Right lobe of liver (tissue), 4 donors: ENCODE measurements at regions not wholly inside any gene's neighbourhood (a gene's known extent, or its start where the extent isn't known, plus 50 kb on each side); places are given as distances from the start of the nearest gene placed in this dataset.

Experiments
- POLR2A ChIP-seq: fragments of 450-650 bp; IDR thresholded peaks from one replicate; pipeline ENCODE4 v1.6.1; 2017; ENCODE audit warnings: antibody characterized with exemption, mild to moderate bottlenecking
- TF ChIP-seq, protein P1 (sequence below), 4 donors: fragments of 200-600 bp in 3 of 4; fragments of 450-650 bp in 1 of 4; IDR thresholded peaks; one replicate each; pipeline versions ENCODE4 v1.5.1 to v1.8.0; 2016 to 2022; ENCODE audit warnings: antibody characterized with exemption in 4 of 4, mild to moderate bottlenecking in 2 of 4
- donor health status: DM: no; HTN: no; CAD: no.
- donor health status: DM: no; HTN: no; CAD: no.
- donor health status: DM: no; HTN: yes; CAD: no.

DNA sequence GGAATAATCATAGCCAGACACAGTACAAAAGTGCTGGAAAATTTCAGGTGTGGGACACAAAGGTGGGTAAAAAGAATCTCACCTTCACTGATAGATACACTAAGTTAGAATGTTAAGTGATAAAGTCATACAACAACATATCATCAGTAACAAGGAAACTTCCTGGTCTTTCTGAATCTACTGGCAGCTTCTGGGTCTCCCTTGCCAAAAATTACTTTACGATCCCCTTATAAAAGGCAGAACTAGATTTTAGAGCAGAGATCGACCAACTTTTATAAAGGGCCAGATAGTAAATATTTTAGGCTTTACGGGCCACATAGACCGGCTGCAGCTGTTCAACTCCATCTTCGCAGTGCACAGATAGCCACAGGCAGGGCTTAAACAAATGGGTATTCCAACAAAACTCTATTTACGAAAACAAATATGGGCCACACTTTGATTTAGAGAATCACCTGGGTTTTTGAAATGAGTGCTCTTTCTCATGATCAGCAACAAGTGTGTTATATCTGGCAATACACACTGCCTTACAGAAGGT lies 159.9 kb downstream of the AASDH start:
- TF ChIP-seq POLR2A: no peak
- TF ChIP-seq, protein P1, sequence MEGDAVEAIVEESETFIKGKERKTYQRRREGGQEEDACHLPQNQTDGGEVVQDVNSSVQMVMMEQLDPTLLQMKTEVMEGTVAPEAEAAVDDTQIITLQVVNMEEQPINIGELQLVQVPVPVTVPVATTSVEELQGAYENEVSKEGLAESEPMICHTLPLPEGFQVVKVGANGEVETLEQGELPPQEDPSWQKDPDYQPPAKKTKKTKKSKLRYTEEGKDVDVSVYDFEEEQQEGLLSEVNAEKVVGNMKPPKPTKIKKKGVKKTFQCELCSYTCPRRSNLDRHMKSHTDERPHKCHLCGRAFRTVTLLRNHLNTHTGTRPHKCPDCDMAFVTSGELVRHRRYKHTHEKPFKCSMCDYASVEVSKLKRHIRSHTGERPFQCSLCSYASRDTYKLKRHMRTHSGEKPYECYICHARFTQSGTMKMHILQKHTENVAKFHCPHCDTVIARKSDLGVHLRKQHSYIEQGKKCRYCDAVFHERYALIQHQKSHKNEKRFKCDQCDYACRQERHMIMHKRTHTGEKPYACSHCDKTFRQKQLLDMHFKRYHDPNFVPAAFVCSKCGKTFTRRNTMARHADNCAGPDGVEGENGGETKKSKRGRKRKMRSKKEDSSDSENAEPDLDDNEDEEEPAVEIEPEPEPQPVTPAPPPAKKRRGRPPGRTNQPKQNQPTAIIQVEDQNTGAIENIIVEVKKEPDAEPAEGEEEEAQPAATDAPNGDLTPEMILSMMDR (IDR thresholded peaks at IDR 0.05): no peak
